Suprapubic skin (tissue), 4 donors: ENCODE measurements at regions not wholly inside any gene's neighbourhood (a gene's known extent, or its start where the extent isn't known, plus 50 kb on each side); places are given as distances from the start of the nearest gene placed in this dataset.
A peak's percentile ranks its signal among the peaks of the same experiment; 100 is the strongest.

ENCODE experiments used
- DNase-seq, 2 donors: peaks; one replicate each; pipeline ENCODE4 v3.0.0-alpha.2; 2019; ENCODE audit warnings: low spot score in 2 of 2
- H3K27ac ChIP-seq: fragments of 200-600 bp; sonication (generic); one replicate; pipeline ENCODE4 v1.5.1; 2019
- H3K27me3 ChIP-seq: fragments of 200-600 bp; sonication (generic); one replicate; pipeline ENCODE4 v1.5.1; 2019
- H3K36me3 ChIP-seq: fragments of 200-600 bp; sonication (generic); one replicate; pipeline ENCODE4 v1.5.1; 2019
- H3K4me1 ChIP-seq: fragments of 200-600 bp; sonication (generic); one replicate; pipeline ENCODE4 v1.5.1; 2019
- H3K4me3 ChIP-seq: fragments of 200-600 bp; sonication (generic); one replicate; pipeline ENCODE4 v1.5.1; 2019; ENCODE audit warnings: mild to moderate bottlenecking
- H3K9me3 ChIP-seq: fragments of 200-600 bp; sonication (generic); one replicate; pipeline ENCODE4 v1.5.1; 2019
- CTCF ChIP-seq, 2 donors: fragments of 200-600 bp in 1 of 2; fragments of 450-650 bp in 1 of 2; sonication (generic) in 1 of 2; IDR thresholded peaks; one replicate each; pipeline ENCODE4 v1.5.1; 2016 to 2019; ENCODE audit warnings: antibody characterized with exemption in 2 of 2, mild to moderate bottlenecking in 1 of 2, moderate library complexity in 1 of 2
- EP300 ChIP-seq: sonication (generic); formaldehyde crosslinking; IDR thresholded peaks from one replicate; pipeline ENCODE4 v1.6.1; 2017; ENCODE audit warnings: antibody characterized with exemption
- POLR2A ChIP-seq, 2 donors: fragments of 450-650 bp; IDR thresholded peaks; one replicate each; pipeline ENCODE4 v1.6.1; 2017; ENCODE audit warnings: antibody characterized with exemption in 2 of 2, mild to moderate bottlenecking in 2 of 2, moderate library complexity in 2 of 2
- POLR2AphosphoS5 ChIP-seq, 3 donors: sonication (generic); formaldehyde crosslinking; IDR thresholded peaks; one replicate each; pipeline ENCODE4 v1.6.1; 2017; ENCODE audit warnings: antibody characterized with exemption in 3 of 3
- WGBS: methylation state at CpG from one replicate; pipeline ENCODE4 v1.1.5; 2018; 5-methylcytosine and 5-hydroxymethylcytosine counted together

- H3K4me1 ChIP-seq = peaks cover 26% of the 10 kb centered on the region
- no peak overlapping the region for H3K4me3 ChIP-seq
- no peaks in the 10 kb centered on the region for H3K27me3 ChIP-seq
- H3K36me3 ChIP-seq = no peaks in the 10 kb centered on the region
- TF ChIP-seq POLR2AphosphoS5 (IDR thresholded peaks at IDR 0.05) (no peak), CTCF (IDR thresholded peaks at IDR 0.05) (no peak), POLR2A (IDR thresholded peaks at IDR 0.05) (no peak), EP300 (no peak)
- no peak overlapping the region for H3K27ac ChIP-seq
- no peak for DNase-seq
- 78% methylated on average over 10 of the region's 10 CpGs for WGBS
- no peaks in the 10 kb centered on the region for H3K9me3 ChIP-seq
Observed at GRCh38 chr21:38997051-38997842, 186.0 kb downstream of the PSMG1 start.

- no peaks in the 10 kb centered on the region for H3K27me3 ChIP-seq
- DNase-seq = no peak
- peaks cover 35% of the 10 kb centered on the region for H3K4me1 ChIP-seq
- H3K36me3 ChIP-seq = no peaks in the 10 kb centered on the region
- 93% methylated on average over 2 of the region's 2 CpGs for WGBS
- TF ChIP-seq POLR2AphosphoS5 (IDR thresholded peaks at IDR 0.05) (no peak), POLR2A (IDR thresholded peaks at IDR 0.05) (no peak), CTCF (IDR thresholded peaks at IDR 0.05) (no peak), EP300 (no peak)
- H3K9me3 ChIP-seq = no peaks in the 10 kb centered on the region
- no peak overlapping the region for H3K4me3 ChIP-seq
- H3K27ac ChIP-seq = no peak overlapping the region
Observed at GRCh38 chr21:38996355-38996754, 186.9 kb downstream of the PSMG1 start.

- Histone ChIP-seq H3K4me3 (no peak overlapping the region), H3K4me1 (peaks cover 41% of the 10 kb centered on the region), H3K9me3 (no peaks in the 10 kb centered on the region), H3K36me3 (no peaks in the 10 kb centered on the region), H3K27me3 (no peaks in the 10 kb centered on the region), H3K27ac (no peak overlapping the region)
- TF ChIP-seq CTCF (IDR thresholded peaks at IDR 0.05) = no peak
- 73% methylated on average over 5 of the region's 5 CpGs for WGBS
- DNase-seq = no peak
Observed at GRCh38 chr21:38995731-38996130, 187.5 kb downstream of the PSMG1 start.

- Histone ChIP-seq H3K27me3 (no peaks in the 10 kb centered on the region), H3K4me3 (no peak overlapping the region), H3K9me3 (no peaks in the 10 kb centered on the region), H3K4me1 (peaks cover 47% of the 10 kb centered on the region), H3K36me3 (no peaks in the 10 kb centered on the region), H3K27ac (no peak overlapping the region)
- TF ChIP-seq POLR2AphosphoS5 (IDR thresholded peaks at IDR 0.05) (no peak), CTCF (IDR thresholded peaks at IDR 0.05) (no peak), POLR2A (IDR thresholded peaks at IDR 0.05) (no peak), EP300 (no peak)
- DNase-seq = no peak
- 88% methylated on average over 13 of the region's 13 CpGs for WGBS
Observed at GRCh38 chr21:38995071-38995669, 188.1 kb downstream of the PSMG1 start.

- TF ChIP-seq CTCF (IDR thresholded peaks at IDR 0.05) = no peak
- no peak for TF ChIP-seq POLR2A (IDR thresholded peaks at IDR 0.05)
- no peak for TF ChIP-seq POLR2AphosphoS5 (IDR thresholded peaks at IDR 0.05)
- TF ChIP-seq EP300 = no peak
- Histone ChIP-seq H3K27me3 (no peaks in the 10 kb centered on the region), H3K36me3 (no peaks in the 10 kb centered on the region), H3K4me3 (no peak overlapping the region), H3K9me3 (no peaks in the 10 kb centered on the region), H3K27ac (peak overlapping the region; percentile 10), H3K4me1 (peaks cover 58% of the 10 kb centered on the region)
- WGBS = 67% methylated on average over 12 of the region's 12 CpGs
- no peak for DNase-seq
Observed at GRCh38 chr21:38994042-38994441, 188.3 kb downstream of the ETS2 start.
